Esophagus squamous epithelium (tissue), 4 donors: ENCODE measurements at regions not wholly inside any gene's neighbourhood (a gene's known extent, or its start where the extent isn't known, plus 50 kb on each side); places are given as distances from the start of the nearest gene placed in this dataset.

Experiments used
- CTCF ChIP-seq, 6 experiments: fragments of 450-650 bp in 4 of 6; fragments of 200-600 bp in 2 of 6; sonication (generic) in 2 of 6; IDR thresholded peaks; one replicate each; pipeline ENCODE4 v1.5.1; 2016 to 2019; ENCODE audit warnings: antibody characterized with exemption in 6 of 6, mild to moderate bottlenecking in 4 of 6, moderate library complexity in 4 of 6
- POLR2A ChIP-seq, 4 donors: fragments of 450-650 bp; IDR thresholded peaks; one replicate each; pipeline ENCODE4 v1.6.1; 2017; ENCODE audit warnings: antibody characterized with exemption in 4 of 4, mild to moderate bottlenecking in 4 of 4, moderate library complexity in 3 of 4

- TF ChIP-seq CTCF (IDR thresholded peaks at IDR 0.05) (no peak), POLR2A (IDR thresholded peaks at IDR 0.05) (no peak)
Measured at GRCh38 chr14:42527141-42527540, 920.5 kb downstream of the LRFN5 start.
